H1 (cell line): ENCODE measurements at regions not wholly inside any gene's neighbourhood (a gene's known extent, or its start where the extent isn't known, plus 50 kb on each side); places are given as distances from the start of the nearest gene placed in this dataset.

Source experiments
- CTCF ChIA-PET: fragments of 300-600 bp; sonication (Branson Sonifier 250); formaldehyde crosslinking; loops from one replicate; lab custom pipeline; 2021; ENCODE audit not compliant: partially characterized antibody; lab: Charles Lee
- POLR2A ChIA-PET: fragments of 300-600 bp; sonication (Branson Sonifier 250); formaldehyde crosslinking; loops from one replicate; lab custom pipeline; 2021; ENCODE audit warnings: inconsistent platforms; ENCODE audit not compliant: partially characterized antibody; lab: Charles Lee
- DNase-seq, 2 experiments: peaks; one replicate each; pipeline versions ENCODE4 v3.0.0 to v3.0.0-alpha.2; 2010 to 2022; ENCODE audit warnings: low spot score in 2 of 2, low read depth in 1 of 2, mixed read lengths in 1 of 2
- FAIRE-seq: peaks from 2 replicates; lab custom pipeline; 2011; peaks lifted over from hg19 to GRCh38; lab: Jason Lieb, UNC
- H2AFZ ChIP-seq: 2 replicates; pipeline ENCODE4 v1.8.1; 2012; ENCODE audit warnings: low read length, inconsistent platforms
- H2AK5ac ChIP-seq: 2 replicates; pipeline ENCODE4 v1.6.1; 2013; ENCODE audit warnings: low read depth, low read length
- H2BK120ac ChIP-seq: replicated peaks from 2 replicates; pipeline ENCODE3; 2013; ENCODE audit warnings: low read depth, low read length, inconsistent platforms
- H2BK12ac ChIP-seq: 2 replicates; pipeline ENCODE4 v1.6.1; 2013; ENCODE audit warnings: low read depth, low read length
- H2BK15ac ChIP-seq: 2 replicates; pipeline ENCODE4 v1.6.1; 2013; ENCODE audit warnings: low read length
- H2BK20ac ChIP-seq: 2 replicates; pipeline ENCODE4 v1.6.1; 2013; ENCODE audit warnings: low read length
- H2BK5ac ChIP-seq: 2 replicates; pipeline ENCODE4 v1.6.1; 2013; ENCODE audit warnings: low read depth, low read length
- H3K14ac ChIP-seq: 2 replicates; pipeline ENCODE4 v1.6.1; 2013; ENCODE audit warnings: inconsistent platforms; ENCODE audit not compliant: insufficient read length
- H3K18ac ChIP-seq: 2 replicates; pipeline ENCODE4 v1.6.1; 2013; ENCODE audit warnings: low read length; ENCODE audit errors: extremely low read depth
- H3K23ac ChIP-seq: 2 replicates; pipeline ENCODE4 v1.6.1; 2013; ENCODE audit warnings: inconsistent platforms; ENCODE audit not compliant: insufficient read length
- H3K23me2 ChIP-seq: 2 replicates; pipeline ENCODE4 v1.6.1; 2013; ENCODE audit warnings: low read depth, low read length
- H3K27ac ChIP-seq: 2 replicates; pipeline ENCODE4 v1.6.1; 2011; ENCODE audit warnings: low read depth, low read length, inconsistent platforms
- H3K27me3 ChIP-seq, 4 experiments: replicated peaks in 1 of 4; 1 replicate in 1 of 4; 2 replicates in 3 of 4; pipeline versions ENCODE4 v1.6.1 to v1.8.1; 2011 to 2013; ENCODE audit warnings: low read length in 3 of 4, mild to moderate bottlenecking in 3 of 4, inconsistent platforms in 2 of 4, mixed read lengths in 2 of 4, moderate library complexity in 1 of 4; ENCODE audit not compliant: control insufficient read depth in 3 of 4, insufficient read depth in 3 of 4; ENCODE audit errors: extremely low read depth in 1 of 4
- H3K36me3 ChIP-seq, 4 experiments: 2 replicates each; pipeline versions ENCODE4 v1.6.1 to v1.8.1; 2011 to 2013; ENCODE audit warnings: mild to moderate bottlenecking in 4 of 4, low read length in 3 of 4, moderate library complexity in 2 of 4, control low read depth in 1 of 4, inconsistent platforms in 1 of 4; ENCODE audit not compliant: insufficient read depth in 4 of 4, control insufficient read depth in 2 of 4
- H3K4ac ChIP-seq: replicated peaks from 2 replicates; pipeline ENCODE3; 2013; ENCODE audit warnings: low read length, low read depth, mixed read lengths, inconsistent platforms; ENCODE audit not compliant: insufficient read length
- H3K4me1 ChIP-seq, 4 experiments: replicated peaks in 1 of 4; 1 replicate in 1 of 4; 2 replicates in 3 of 4; pipeline versions ENCODE4 v1.6.1 to v1.8.1; 2011 to 2013; ENCODE audit warnings: low read length in 3 of 4, inconsistent platforms in 2 of 4, mixed read lengths in 1 of 4; ENCODE audit not compliant: insufficient read depth in 4 of 4, control insufficient read depth in 3 of 4
- H3K4me2 ChIP-seq, 2 experiments: 2 replicates each; pipeline versions ENCODE4 v1.6.1 to v1.8.1; 2011 to 2013; ENCODE audit warnings: low read depth in 2 of 2, low read length in 2 of 2, control low read depth in 1 of 2, inconsistent platforms in 1 of 2, mild to moderate bottlenecking in 1 of 2; ENCODE audit not compliant: insufficient read depth in 1 of 2
- H3K4me3 ChIP-seq, 4 experiments: fragments of 200-600, 300-600 bp in 1 of 4; sonication (generic), shearing (Covaris generic), sonication (Bioruptor Twin) in 1 of 4; 2 replicates each; pipeline versions ENCODE4 v1.5.1 to v1.8.1; 2011 to 2016; ENCODE audit warnings: low read length in 4 of 4, low read depth in 3 of 4, control low read depth in 2 of 4, inconsistent platforms in 2 of 4, mild to moderate bottlenecking in 2 of 4, mixed read lengths in 1 of 4, moderate library complexity in 1 of 4; ENCODE audit not compliant: insufficient read depth in 2 of 4; ENCODE audit errors: extremely low read depth in 1 of 4
- H3K56ac ChIP-seq: replicated peaks from 2 replicates; pipeline ENCODE3; 2013; ENCODE audit warnings: low read depth, mild to moderate bottlenecking, mixed read lengths, low read length, inconsistent platforms; ENCODE audit not compliant: insufficient read length
- H3K79me1 ChIP-seq: 2 replicates; pipeline ENCODE4 v1.6.1; 2013; ENCODE audit warnings: low read depth, low read length, control low read depth
- H3K79me2 ChIP-seq, 2 experiments: 2 replicates each; pipeline versions ENCODE4 v1.6.1 to v1.8.1; 2012 to 2013; ENCODE audit warnings: low read length in 2 of 2, mild to moderate bottlenecking in 2 of 2, inconsistent platforms in 1 of 2; ENCODE audit not compliant: insufficient read depth in 2 of 2, control insufficient read depth in 1 of 2
- H3K9ac ChIP-seq, 4 experiments: replicated peaks in 1 of 4; 1 replicate in 1 of 4; 2 replicates in 3 of 4; pipeline versions ENCODE4 v1.6.1 to v1.8.1; 2011 to 2013; ENCODE audit warnings: low read depth in 3 of 4, low read length in 3 of 4, control low read depth in 2 of 4, mild to moderate bottlenecking in 2 of 4, moderate library complexity in 2 of 4, inconsistent platforms in 1 of 4; ENCODE audit errors: extremely low read depth in 1 of 4
- H3K9me3 ChIP-seq, 2 experiments: 2 replicates each; pipeline versions ENCODE4 v1.6.1 to v1.8.1; 2012 to 2013; ENCODE audit warnings: mild to moderate bottlenecking in 2 of 2, moderate library complexity in 2 of 2, control low read depth in 1 of 2, inconsistent platforms in 1 of 2, low read depth in 1 of 2, low read length in 1 of 2, mixed read lengths in 1 of 2; ENCODE audit not compliant: insufficient read depth in 2 of 2
- H4K20me1 ChIP-seq, 2 experiments: replicated peaks in 1 of 2; 2 replicates each; pipeline versions ENCODE3 to v1.8.1; 2011 to 2013; ENCODE audit warnings: inconsistent platforms in 2 of 2, low read length in 2 of 2, mild to moderate bottlenecking in 1 of 2; ENCODE audit not compliant: insufficient read depth in 2 of 2, control insufficient read depth in 1 of 2
- H4K5ac ChIP-seq: 2 replicates; pipeline ENCODE4 v1.6.1; 2013; ENCODE audit warnings: low read length, low read depth, mixed read lengths, inconsistent platforms; ENCODE audit not compliant: insufficient read length
- H4K8ac ChIP-seq: 2 replicates; pipeline ENCODE4 v1.8.0; 2013; ENCODE audit warnings: mild to moderate bottlenecking, moderate library complexity, low read length, inconsistent platforms; ENCODE audit not compliant: insufficient read depth; ENCODE audit errors: extremely low read depth
- H4K91ac ChIP-seq: replicated peaks from 2 replicates; pipeline ENCODE3; 2013; ENCODE audit warnings: low read length, mixed read lengths, inconsistent platforms; ENCODE audit not compliant: insufficient read length
- EP300 ChIP-seq, 2 experiments: IDR thresholded peaks; 1 replicate in 1 of 2; 2 replicates in 1 of 2; pipeline ENCODE4 v1.6.1; 2011 to 2012; ENCODE audit warnings: low read depth in 2 of 2, low read length in 2 of 2, mild to moderate bottlenecking in 2 of 2, borderline replicate concordance in 1 of 2, inconsistent platforms in 1 of 2, moderate library complexity in 1 of 2
- JUN ChIP-seq: IDR thresholded peaks from 2 replicates; pipeline ENCODE4 v1.6.1; 2011; ENCODE audit warnings: low read depth, mild to moderate bottlenecking, improper control_type of control experiment, low read length
- POLR2A ChIP-seq, 2 experiments: IDR thresholded peaks; 1 replicate in 1 of 2; 2 replicates in 1 of 2; pipeline ENCODE4 v1.6.1; 2011; ENCODE audit warnings: low read depth in 2 of 2, low read length in 2 of 2, mild to moderate bottlenecking in 2 of 2; ENCODE audit errors: control extremely low read depth in 1 of 2
- RBBP5 ChIP-seq: IDR thresholded peaks from 2 replicates; pipeline ENCODE4 v1.7.1; 2012; ENCODE audit warnings: low read depth, mild to moderate bottlenecking, inconsistent platforms, low read length, moderate library complexity, borderline replicate concordance
- SP1 ChIP-seq: IDR thresholded peaks from 2 replicates; pipeline ENCODE4 v1.6.1; 2011; ENCODE audit warnings: low read depth, low read length
- SP2 ChIP-seq: IDR thresholded peaks from 2 replicates; pipeline ENCODE4 v1.6.1; 2012; ENCODE audit warnings: mild to moderate bottlenecking, low read length, inconsistent platforms
- TCF12 ChIP-seq: IDR thresholded peaks from 2 replicates; pipeline ENCODE4 v1.6.1; 2011; ENCODE audit warnings: low read depth, mild to moderate bottlenecking, low read length
- WGBS, 2 experiments: shearing (Covaris generic) in 1 of 2; methylation state at CpG; one replicate each; pipeline versions ENCODE4 v1.1.6 to v1.1.7; 2013 to 2015; ENCODE audit warnings: low lambda C conversion rate in 2 of 2, mixed read lengths in 2 of 2, inconsistent platforms in 1 of 2, low coverage in 1 of 2, missing lambda C conversion rate in 1 of 2; ENCODE audit not compliant: insufficient replicate concordance in 2 of 2, insufficient coverage in 1 of 2, insufficient read length in 1 of 2; ENCODE audit errors: extremely low coverage in 1 of 2, missing lambda C conversion rate in 1 of 2; 5-methylcytosine and 5-hydroxymethylcytosine counted together

DNA sequence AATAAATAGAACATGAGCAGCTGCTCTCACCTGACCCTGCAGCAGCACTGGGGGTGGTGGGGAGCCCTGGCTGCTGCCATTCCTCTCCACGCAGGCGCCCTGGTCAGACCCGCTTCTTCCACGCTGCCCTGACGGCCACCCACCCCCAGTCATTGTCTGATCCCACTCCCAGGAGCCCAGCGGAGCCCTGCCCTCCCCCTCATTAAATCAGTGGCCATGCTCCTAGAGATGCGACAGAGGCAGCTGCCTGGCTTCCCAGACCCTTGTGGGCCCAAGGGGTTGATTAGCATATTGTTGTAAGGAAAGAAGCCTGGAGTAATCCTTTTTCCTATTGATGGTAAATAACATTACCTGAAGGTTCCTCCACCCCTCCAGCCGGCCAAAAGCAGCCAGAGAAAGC is 301.5 kb downstream of the RRAGC start:
- TF ChIP-seq EP300 (IDR thresholded peaks at IDR 0.05; ENCODE audit: borderline replicate concordance in 1 of 2, low read depth in 2 of 2, low read length in 2 of 2) = no peak
- TF ChIP-seq POLR2A (IDR thresholded peaks at IDR 0.05; ENCODE audit: control extremely low read depth in 1 of 2, low read depth in 2 of 2, low read length in 2 of 2) = no peak
- no peak for TF ChIP-seq RBBP5
- no peak for TF ChIP-seq SP2
- no peak for TF ChIP-seq JUN
- TF ChIP-seq SP1 = 0 out of 2 replicates have a peak, but pooled peaks have one; percentile 5
- no peak for TF ChIP-seq TCF12
- TF ChIP-seq, all 59 proteins: peak for 1
- Histone ChIP-seq H2AFZ (peak overlapping the region; percentile 7; the same call in 1 of the 2 replicates), H3K79me1 (no peaks in the 10 kb centered on the region), H3K79me2 (no peaks in the 10 kb centered on the region), H2AK5ac (no peak overlapping the region), H4K8ac (no peak overlapping the region), H3K14ac (no peak overlapping the region), H4K20me1 (no peaks in the 10 kb centered on the region), H3K4me2 (peak overlapping the region; percentile 64 to 85), H2BK15ac (peak overlapping the region; percentile 67; the same call in 1 of the 2 replicates), H3K9me3 (no peaks in the 10 kb centered on the region), H3K27me3 (peaks cover 0 to 10% (median 8%) of the 10 kb centered on the region in 4 experiments; a peak in 4 of 7 replicates), H4K91ac (peak overlapping the region; percentile 51), H4K5ac (peak overlapping the region; percentile 44), H3K4ac (no peak overlapping the region), H3K18ac (peak overlapping the region; percentile 33; the same call in 1 of the 2 replicates), H3K23ac (no peak overlapping the region), H3K4me1 (peaks cover 14 to 22% (median 16%) of the 10 kb centered on the region in 4 experiments), H2BK120ac (no peak overlapping the region), H3K56ac (no peak overlapping the region), H3K23me2 (peaks cover 8% of the 10 kb centered on the region; the same call in 1 of the 2 replicates), H2BK12ac (no peak overlapping the region), H3K9ac (no peak overlapping the region), H2BK20ac (no peak overlapping the region), H2BK5ac (no peak overlapping the region), H3K36me3 (no peaks in the 10 kb centered on the region), H3K4me3 (peak overlapping the region in 2 of 4 experiments; percentile 5 to 50; a peak in 3 of 8 replicates), H3K27ac (no peak overlapping the region)
- FAIRE-seq = no peak
- ChIA-PET POLR2A (interaction anchor here (0.6 to 1.4 kb wide), 5 partner anchors 11 to 529 kb away, joined by 3 to 6 read pairs (median 3); no protein-coding TSS in a partner anchor), CTCF (interaction anchor here (0.6 to 2.5 kb wide), 6 partner anchors 16 to 495 kb away, joined by 3 to 12 read pairs (median 4); no protein-coding TSS in a partner anchor)
- DNase-seq = peak in 1 of 2 experiments; percentile 61
- 27% methylated on average over 7 of the region's 8 CpGs; no CpG with 5 or more reads in 1 of the 2 experiments for WGBS, 2 experiments
